ENCODE measurements at regions not wholly inside any gene's neighbourhood (a gene's known extent, or its start where the extent isn't known, plus 50 kb on each side); places are given as distances from the start of the nearest gene placed in this dataset.

DNA sequence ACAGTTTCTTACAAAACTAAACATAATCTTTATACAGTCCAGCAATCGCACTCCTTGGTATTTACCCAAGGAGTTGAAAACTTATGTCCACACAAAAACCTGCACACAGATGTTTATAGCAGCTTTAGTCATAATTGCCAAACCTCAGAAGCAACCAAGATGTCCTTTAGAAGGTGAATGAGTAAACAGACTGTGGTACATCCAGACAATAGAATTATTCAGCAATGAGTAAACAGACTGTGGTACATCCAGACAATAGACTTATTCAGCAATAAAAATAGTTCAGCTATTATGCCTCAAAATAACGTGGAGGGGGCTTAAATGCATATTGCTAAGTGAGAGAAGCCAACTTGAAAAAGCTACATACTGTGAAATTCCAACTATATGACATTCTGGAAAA is 87.0 kb upstream of the GALNT2 start:
- DNase-seq = no peak

DNA sequence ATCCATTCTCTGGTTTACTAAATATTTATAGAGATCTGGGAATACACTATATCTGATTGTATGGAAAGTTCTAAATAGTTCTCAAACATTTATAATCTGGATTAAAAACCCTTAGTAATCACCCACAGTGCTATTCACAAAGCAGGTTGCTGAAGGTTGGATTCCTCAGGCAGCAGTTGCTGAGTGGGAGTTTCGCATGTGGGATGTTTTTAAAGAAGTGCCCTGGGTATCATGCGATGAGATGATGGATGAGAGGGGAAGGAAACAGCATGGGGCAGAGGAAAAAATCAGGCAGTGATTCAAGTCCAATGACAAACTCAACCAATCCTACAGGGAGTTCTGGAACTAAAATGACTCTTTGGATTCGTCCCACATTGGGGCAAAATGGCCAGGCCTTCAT is 85.3 kb upstream of the GALNT2 start:
- DNase-seq = no peak

- no peak for DNase-seq
These were observed 82.6 kb upstream of the GALNT2 start for GRCh38 chr1:229984310-229984991.

DNA sequence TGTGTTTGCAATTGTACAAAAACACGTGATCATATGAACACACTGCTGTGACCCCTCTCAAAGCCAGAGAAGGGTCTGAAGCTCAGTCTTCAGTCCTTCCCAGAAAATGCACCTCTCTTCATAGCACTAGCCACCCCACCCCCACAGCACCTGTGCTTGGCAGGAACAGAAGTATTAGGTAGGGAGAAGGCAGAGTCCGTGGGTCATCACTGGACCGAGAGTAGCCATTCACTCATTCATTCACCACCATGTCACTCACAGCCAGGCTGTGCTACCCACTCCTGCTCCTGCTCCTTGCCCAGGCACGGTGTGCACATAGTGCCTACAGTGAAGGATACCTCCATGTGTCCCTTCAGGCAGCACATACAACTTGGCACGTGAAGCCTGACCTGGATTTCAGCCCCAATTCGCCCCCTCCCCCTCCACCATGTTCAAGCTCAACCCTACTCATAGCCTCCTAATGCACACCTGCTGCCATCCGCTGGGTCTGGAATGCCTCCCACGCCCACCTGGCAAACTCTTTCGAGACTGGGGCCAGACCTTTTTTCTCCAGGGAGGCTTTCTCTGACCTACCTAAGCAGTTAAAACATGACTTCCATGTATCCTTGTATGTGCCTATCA is 81.9 kb upstream of the GALNT2 start:
- DNase-seq = no peak

DNA sequence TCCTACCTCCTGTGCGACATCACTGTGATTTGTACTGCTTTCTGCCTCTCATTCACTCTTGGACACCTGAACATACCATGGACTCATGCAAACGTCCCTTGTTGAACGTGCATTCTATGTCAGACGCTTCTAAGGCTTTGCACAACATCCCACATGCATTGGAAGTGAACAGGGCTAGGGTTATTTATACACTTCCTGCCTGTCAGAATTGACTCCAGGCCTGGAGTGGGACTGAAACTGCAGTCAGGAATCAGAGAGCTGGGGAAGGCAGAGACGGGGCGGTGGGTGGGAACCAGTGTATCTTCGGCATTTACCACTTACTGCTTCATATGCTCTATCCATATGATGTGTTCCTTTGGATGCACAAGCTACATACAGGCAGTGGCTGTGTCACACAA is 81.4 kb upstream of the GALNT2 start:
- DNase-seq = no peak

- DNase-seq = no peak
These were observed 80.2 kb upstream of the GALNT2 start for GRCh38 chr1:229986737-229987337.

DNA sequence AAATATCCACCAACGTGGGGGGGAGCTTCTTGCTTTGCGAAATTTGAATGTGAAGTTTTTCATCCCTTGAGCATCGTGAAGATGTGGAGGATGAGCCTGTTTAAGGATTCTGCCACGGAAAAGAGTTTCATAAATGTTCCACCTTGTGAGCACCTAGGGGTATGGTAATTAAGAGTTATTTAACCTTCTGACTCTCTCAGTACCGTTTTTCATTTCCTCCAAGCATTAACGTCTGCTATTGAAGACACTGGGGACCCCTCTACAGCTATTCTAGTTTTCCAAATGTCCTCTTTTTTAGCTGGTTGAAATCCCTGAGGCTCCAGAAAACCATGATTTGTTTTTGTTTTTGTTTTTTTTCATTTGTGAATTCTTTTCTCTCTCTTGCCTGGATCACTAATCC is 79.1 kb upstream of the GALNT2 start:
- DNase-seq = no peak

DNA sequence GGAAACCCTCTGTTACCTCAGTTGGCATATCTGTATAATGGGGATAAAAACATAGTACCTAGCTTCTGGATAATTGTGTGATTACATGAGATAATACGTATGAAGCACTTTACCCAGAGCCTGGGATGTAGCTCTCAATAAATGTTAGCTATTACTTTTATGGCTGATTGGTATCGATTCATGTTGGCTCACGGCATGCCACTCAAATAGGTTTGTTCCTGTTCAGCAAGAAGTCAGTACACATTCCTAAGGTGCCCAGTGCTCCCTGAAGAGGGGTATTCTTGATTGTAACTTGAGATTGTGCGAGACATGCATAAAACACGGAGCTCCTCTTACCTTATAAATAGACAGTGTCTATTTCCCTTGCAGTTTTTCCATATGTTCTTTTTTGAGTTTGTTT is 78.5 kb upstream of the GALNT2 start:
- DNase-seq = no peak

- no peak for DNase-seq
These were observed 77.3 kb upstream of the GALNT2 start for GRCh38 chr1:229989591-229990248.

DNA sequence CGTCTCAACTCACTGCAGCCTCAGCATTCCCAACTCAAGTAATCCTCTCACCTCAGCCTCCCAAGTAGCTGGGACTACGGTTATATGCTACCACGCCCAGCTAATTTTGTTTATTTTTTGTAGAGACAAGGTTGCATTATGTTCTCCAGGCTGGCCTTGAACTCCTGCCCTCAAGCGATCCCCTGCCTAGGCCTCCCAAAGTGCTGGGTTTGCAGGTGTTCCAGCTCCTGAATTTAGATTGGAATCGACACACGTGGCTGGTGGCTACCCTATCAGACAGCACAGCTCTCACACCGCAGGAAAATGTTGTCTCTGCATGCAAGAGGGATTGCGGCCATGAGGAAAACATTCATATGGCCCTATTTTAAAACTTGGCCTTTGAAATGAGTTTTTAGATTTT is 76.7 kb upstream of the GALNT2 start:
- no peak for DNase-seq

- no peak for DNase-seq
These were observed 75.9 kb upstream of the GALNT2 start for GRCh38 chr1:229991104-229991513.

GRCh38 chr1:229991724-229992333 is 75.2 kb upstream of the GALNT2 start:
- DNase-seq = no peak

DNA sequence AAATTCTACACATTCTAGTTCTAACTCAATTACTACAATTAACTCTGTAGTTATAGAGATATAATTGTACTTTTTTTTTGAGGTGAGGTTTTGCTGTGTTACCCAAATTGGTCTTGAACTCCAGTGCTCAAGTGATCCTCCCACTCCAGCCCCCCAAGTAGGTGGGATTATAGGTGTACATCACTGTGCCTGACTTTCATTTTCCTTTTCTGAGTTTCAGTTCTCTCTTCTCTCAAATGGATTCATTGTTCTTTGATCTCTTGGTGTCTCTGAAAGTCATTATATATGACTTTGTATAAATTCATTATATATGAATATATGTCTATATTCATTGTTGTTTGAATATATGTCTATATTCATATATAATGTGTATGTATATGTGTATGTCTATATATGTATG is 74.0 kb upstream of the GALNT2 start:
- DNase-seq = no peak

- no peak for DNase-seq
These were observed 73.1 kb upstream of the GALNT2 start for GRCh38 chr1:229993894-229994293.

GRCh38 chr1:229999004-229999670 is 67.9 kb upstream of the GALNT2 start:
- no peak for DNase-seq

GRCh38 chr1:230000493-230001184 is 66.4 kb upstream of the GALNT2 start:
- no peak for DNase-seq

DNA sequence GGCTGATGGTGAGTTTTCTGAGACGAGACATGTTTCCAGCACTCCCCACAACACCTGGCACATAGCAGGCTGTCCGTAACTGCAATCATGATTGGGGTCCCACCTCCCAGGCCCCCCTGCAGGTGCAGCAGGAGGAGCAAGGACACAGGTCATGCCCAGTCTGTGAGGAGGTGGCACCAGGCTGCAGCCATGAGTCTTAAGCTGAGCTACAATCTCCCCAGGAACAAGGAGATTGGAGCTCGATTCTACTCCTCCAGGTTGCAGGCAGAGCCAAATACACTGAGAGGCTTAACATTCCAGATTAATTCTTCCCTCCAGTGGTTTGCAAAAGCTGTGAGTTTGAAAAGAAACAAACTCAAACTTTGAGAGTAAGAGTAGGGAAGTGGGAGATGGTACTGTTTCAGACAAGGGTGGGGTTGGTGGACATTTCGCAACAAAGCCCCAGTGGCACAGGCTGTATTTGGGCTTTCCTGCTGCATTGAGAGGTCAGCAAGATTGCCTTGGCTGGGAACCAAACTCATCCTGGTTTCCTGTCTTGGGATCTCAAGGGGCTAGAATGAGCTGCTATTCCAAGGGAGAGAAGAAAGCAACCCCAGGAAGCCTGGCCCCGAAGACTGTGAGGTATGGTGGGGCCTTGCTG is 64.8 kb upstream of the GALNT2 start:
- no peak for DNase-seq

DNA sequence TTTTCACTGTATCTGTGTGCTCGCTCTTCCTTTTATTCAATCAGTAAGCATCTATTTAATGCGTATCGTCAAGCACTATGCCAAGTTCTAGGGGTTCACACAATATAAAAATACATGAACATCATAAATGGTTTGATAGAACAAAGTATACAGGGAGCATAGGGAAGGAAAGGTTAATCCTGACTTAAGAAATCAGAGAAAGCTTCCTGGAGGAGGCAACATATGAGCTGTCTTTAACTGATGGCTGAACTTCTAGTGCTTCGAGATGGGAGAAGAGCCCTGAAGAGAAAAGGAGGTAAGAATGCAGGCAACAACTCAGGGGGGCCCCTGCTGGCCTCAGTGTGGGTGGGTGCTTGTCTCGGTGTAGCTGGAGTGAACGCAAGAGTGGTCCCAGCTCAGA is 63.6 kb upstream of the GALNT2 start:
- no peak for DNase-seq

GRCh38 chr1:230005040-230005439 is 62.0 kb upstream of the GALNT2 start:
- no peak for DNase-seq

DNA sequence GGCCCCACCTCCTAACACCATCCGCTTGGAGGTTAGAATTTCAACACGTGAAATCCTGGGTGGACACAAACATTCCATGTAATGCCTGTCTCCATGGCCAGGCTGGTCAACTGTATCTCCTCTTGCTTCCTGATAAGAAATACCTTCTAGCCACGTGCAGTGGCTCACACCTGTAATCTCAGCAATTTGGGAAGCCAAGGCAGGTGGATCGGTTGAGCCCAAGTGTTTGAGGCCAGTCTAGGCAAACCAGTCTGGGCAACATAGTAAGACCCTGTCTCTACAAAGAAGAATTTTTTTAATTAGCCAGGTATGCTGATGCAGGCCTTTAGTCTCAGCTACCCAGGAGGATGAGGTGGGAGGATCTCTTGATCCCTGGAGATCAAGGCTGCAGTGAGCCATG is 58.3 kb upstream of the GALNT2 start:
- DNase-seq = no peak

DNA sequence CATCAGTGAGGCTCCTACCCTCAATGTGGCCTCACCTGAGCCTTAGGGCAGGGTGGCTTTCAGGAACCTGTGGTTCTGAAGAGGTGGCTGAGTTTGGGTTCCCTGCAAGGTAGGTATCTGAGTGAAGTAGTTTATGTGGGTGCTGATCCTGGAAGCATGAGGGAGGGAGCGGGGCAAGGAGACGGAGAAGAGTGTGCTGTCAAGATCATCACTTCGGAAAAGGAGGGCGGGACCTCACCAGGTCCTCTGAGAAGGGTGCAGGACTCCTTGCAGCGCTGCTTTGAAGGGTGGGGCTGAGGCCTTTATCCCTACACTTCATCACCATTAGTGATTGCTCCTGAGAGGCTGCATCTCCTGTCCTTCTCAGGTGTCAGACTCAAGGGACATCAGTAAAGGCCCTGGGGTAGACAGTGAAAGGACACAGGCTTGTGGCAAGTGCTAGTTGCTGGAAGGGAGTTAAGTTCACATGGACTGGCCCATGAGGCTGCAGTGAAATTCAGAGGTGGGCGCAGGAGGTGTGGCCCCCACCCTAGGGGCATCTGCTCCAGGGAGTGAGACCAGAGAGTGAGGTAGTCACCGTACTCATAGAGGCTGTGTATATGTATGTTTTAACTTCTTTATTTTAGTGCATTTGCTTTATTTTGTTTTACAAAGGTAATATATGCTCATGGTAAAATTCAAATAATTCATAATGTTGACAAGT is 57.3 kb upstream of the GALNT2 start:
- DNase-seq = no peak

Measured in fibroblast of skin of abdomen (primary cell).